Osteoblast (primary cell): ENCODE measurements at regions not wholly inside any gene's neighbourhood (a gene's known extent, or its start where the extent isn't known, plus 50 kb on each side); places are given as distances from the start of the nearest gene placed in this dataset.

Experiments used
- DNase-seq: peaks from one replicate; pipeline ENCODE4 v3.0.0; 2011; ENCODE audit warnings: low spot score, mixed read lengths; ENCODE audit not compliant: insufficient read length; ENCODE audit errors: missing footprints
- H2AFZ ChIP-seq: 2 replicates; pipeline ENCODE4 v1.6.0; 2011; ENCODE audit warnings: mild to moderate bottlenecking, low read length
- H3K27ac ChIP-seq: 2 replicates; pipeline ENCODE4 v1.5.1; 2011; ENCODE audit warnings: mild to moderate bottlenecking, low read depth, low read length, moderate library complexity
- H3K27me3 ChIP-seq: 2 replicates; pipeline ENCODE4 v1.6.0; 2012; ENCODE audit warnings: mild to moderate bottlenecking, control low read depth, inconsistent platforms, low read length, moderate library complexity; ENCODE audit not compliant: insufficient read depth
- H3K36me3 ChIP-seq: 2 replicates; pipeline ENCODE4 v1.5.1; 2011; ENCODE audit warnings: mild to moderate bottlenecking, low read length, control low read depth, moderate library complexity; ENCODE audit not compliant: insufficient read depth
- H3K4me1 ChIP-seq: 2 replicates; pipeline ENCODE4 v1.5.1; 2011; ENCODE audit warnings: mild to moderate bottlenecking, low read length, control low read depth, moderate library complexity; ENCODE audit not compliant: insufficient read depth
- H3K4me2 ChIP-seq: 2 replicates; pipeline ENCODE4 v1.6.0; 2011; ENCODE audit warnings: mild to moderate bottlenecking, low read length; ENCODE audit not compliant: insufficient read depth
- H3K4me3 ChIP-seq: fragments of 200-600 bp; sonication (generic); 3 replicates; pipeline ENCODE4 v1.5.1; 2012; ENCODE audit warnings: mild to moderate bottlenecking, low read length, inconsistent platforms; ENCODE audit not compliant: insufficient read depth
- H3K79me2 ChIP-seq: 2 replicates; pipeline ENCODE4 v1.6.0; 2012; ENCODE audit warnings: mild to moderate bottlenecking, low read length, control low read depth, inconsistent platforms; ENCODE audit not compliant: insufficient read depth
- H3K9me3 ChIP-seq: 2 replicates; pipeline ENCODE4 v1.5.1; 2011; ENCODE audit warnings: low read depth, low read length, control low read depth
- H4K20me1 ChIP-seq: 2 replicates; pipeline ENCODE4 v1.6.0; 2012; ENCODE audit warnings: mild to moderate bottlenecking, low read length, control low read depth; ENCODE audit not compliant: insufficient read depth
- CTCF ChIP-seq: IDR thresholded peaks from 2 replicates; pipeline ENCODE4 v1.5.1; 2011; ENCODE audit warnings: mild to moderate bottlenecking, low read depth, low read length, moderate library complexity; ENCODE audit errors: extremely low read depth

GRCh38 chr22:48535868-48536540 is 1291.7 kb downstream of the BRD1 start:
- H3K4me2 ChIP-seq: no peak overlapping the region
- DNase-seq: no peak
- H3K27ac ChIP-seq: no peak overlapping the region
- no peaks in the 10 kb centered on the region for H4K20me1 ChIP-seq
- no peaks in the 10 kb centered on the region for H3K9me3 ChIP-seq
- H2AFZ ChIP-seq: no peak overlapping the region
- H3K36me3 ChIP-seq: no peaks in the 10 kb centered on the region
- no peaks in the 10 kb centered on the region for H3K4me1 ChIP-seq
- TF ChIP-seq CTCF: no peak
- H3K79me2 ChIP-seq: no peaks in the 10 kb centered on the region
- H3K27me3 ChIP-seq: no peaks in the 10 kb centered on the region
- no peak overlapping the region for H3K4me3 ChIP-seq

- no peaks in the 10 kb centered on the region for H3K9me3 ChIP-seq
- H3K27me3 ChIP-seq: no peaks in the 10 kb centered on the region
- H3K4me1 ChIP-seq: no peaks in the 10 kb centered on the region
- no peaks in the 10 kb centered on the region for H3K36me3 ChIP-seq
- H2AFZ ChIP-seq: no peak overlapping the region
- TF ChIP-seq CTCF: no peak
- H3K79me2 ChIP-seq: no peaks in the 10 kb centered on the region
- DNase-seq: no peak
- no peak overlapping the region for H3K4me3 ChIP-seq
- no peak overlapping the region for H3K4me2 ChIP-seq
- H3K27ac ChIP-seq: no peak overlapping the region
- H4K20me1 ChIP-seq: no peaks in the 10 kb centered on the region
These were observed 1293.2 kb downstream of the BRD1 start for GRCh38 chr22:48534395-48534958.

GRCh38 chr22:48532986-48533385 is 1294.7 kb downstream of the BRD1 start:
- no peak for TF ChIP-seq CTCF
- no peak overlapping the region for H3K4me3 ChIP-seq
- no peaks in the 10 kb centered on the region for H4K20me1 ChIP-seq
- no peaks in the 10 kb centered on the region for H3K4me1 ChIP-seq
- H3K4me2 ChIP-seq: no peak overlapping the region
- no peaks in the 10 kb centered on the region for H3K27me3 ChIP-seq
- H3K79me2 ChIP-seq: no peaks in the 10 kb centered on the region
- no peak overlapping the region for H2AFZ ChIP-seq
- no peaks in the 10 kb centered on the region for H3K36me3 ChIP-seq
- no peak overlapping the region for H3K27ac ChIP-seq
- no peak for DNase-seq
- no peaks in the 10 kb centered on the region for H3K9me3 ChIP-seq

- Histone ChIP-seq H2AFZ (no peak overlapping the region), H3K4me1 (no peaks in the 10 kb centered on the region), H3K36me3 (no peaks in the 10 kb centered on the region), H3K9me3 (no peaks in the 10 kb centered on the region), H3K27me3 (no peaks in the 10 kb centered on the region), H3K79me2 (no peaks in the 10 kb centered on the region), H3K4me3 (no peak overlapping the region), H3K4me2 (no peak overlapping the region), H4K20me1 (no peaks in the 10 kb centered on the region), H3K27ac (no peak overlapping the region)
- TF ChIP-seq CTCF: no peak
- DNase-seq: no peak
These were observed 1295.8 kb downstream of the BRD1 start for GRCh38 chr22:48531761-48532435.
